Coronary artery (tissue), 2 donors: ENCODE measurements at regions not wholly inside any gene's neighbourhood (a gene's known extent, or its start where the extent isn't known, plus 50 kb on each side); places are given as distances from the start of the nearest gene placed in this dataset.

Experiments
- DNase-seq: peaks from one replicate; pipeline ENCODE4 v3.0.0-alpha.2; 2017; ENCODE audit warnings: low spot score
- H3K27ac ChIP-seq, 2 donors: fragments of 200-600 bp; sonication (generic); one replicate each; pipeline ENCODE4 v1.5.1; 2016 to 2019
- H3K4me3 ChIP-seq: fragments of 200-600 bp; sonication (generic); 2 replicates; pipeline ENCODE4 v1.5.1; 2016; ENCODE audit warnings: mild to moderate bottlenecking, moderate library complexity
- TF ChIP-seq, protein P1 (sequence below): fragments of 200-600 bp; sonication (generic); IDR thresholded peaks from one replicate; pipeline ENCODE4 v1.5.1; 2019; ENCODE audit warnings: antibody characterized with exemption

DNA sequence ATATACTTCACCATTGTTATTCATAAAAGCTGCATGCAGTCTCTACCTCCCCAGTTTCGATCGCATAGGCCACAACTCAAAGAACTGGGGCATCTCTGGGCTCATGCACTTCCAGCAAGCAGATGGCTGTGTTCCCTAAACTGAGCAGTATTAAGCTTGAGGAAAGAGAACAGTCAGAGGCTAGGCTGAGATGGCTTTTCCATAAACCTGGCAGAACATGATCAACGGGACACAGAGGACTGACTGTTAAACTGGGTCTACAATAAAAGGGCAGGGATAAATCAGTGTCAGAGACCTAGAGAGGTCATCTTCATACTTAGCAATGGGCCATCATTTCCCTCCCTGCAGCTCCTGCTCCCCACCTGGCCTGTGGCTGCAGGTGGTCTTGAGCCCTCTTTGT, 171.0 kb upstream of the NECTIN1 start:
- TF ChIP-seq, protein P1, sequence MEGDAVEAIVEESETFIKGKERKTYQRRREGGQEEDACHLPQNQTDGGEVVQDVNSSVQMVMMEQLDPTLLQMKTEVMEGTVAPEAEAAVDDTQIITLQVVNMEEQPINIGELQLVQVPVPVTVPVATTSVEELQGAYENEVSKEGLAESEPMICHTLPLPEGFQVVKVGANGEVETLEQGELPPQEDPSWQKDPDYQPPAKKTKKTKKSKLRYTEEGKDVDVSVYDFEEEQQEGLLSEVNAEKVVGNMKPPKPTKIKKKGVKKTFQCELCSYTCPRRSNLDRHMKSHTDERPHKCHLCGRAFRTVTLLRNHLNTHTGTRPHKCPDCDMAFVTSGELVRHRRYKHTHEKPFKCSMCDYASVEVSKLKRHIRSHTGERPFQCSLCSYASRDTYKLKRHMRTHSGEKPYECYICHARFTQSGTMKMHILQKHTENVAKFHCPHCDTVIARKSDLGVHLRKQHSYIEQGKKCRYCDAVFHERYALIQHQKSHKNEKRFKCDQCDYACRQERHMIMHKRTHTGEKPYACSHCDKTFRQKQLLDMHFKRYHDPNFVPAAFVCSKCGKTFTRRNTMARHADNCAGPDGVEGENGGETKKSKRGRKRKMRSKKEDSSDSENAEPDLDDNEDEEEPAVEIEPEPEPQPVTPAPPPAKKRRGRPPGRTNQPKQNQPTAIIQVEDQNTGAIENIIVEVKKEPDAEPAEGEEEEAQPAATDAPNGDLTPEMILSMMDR: no peak
- no peak for DNase-seq
- H3K27ac ChIP-seq: no peak overlapping the region
- no peak overlapping the region for H3K4me3 ChIP-seq

DNA sequence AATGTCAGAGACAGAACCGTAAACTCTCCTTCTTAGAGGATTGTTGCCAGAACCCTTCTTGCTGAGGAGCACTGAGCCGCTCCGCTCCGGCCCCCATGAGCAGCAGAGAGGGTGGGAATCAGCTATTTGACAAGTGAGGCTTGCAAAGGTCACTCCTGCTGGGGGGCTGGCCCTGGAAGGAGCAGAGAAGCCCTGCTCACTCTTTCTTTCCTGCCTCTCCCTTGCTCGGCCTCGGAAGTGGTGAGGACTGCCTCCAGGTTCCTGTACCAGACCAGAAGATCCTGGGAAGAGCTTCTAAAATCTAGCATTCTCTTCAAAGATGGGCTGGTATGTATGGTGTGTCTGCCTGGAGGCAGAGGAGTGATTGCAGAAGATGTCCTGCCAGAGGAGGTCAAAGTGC, 168.6 kb upstream of the NECTIN1 start:
- Histone ChIP-seq H3K27ac (no peak overlapping the region), H3K4me3 (no peak overlapping the region)
- no peak for DNase-seq
- TF ChIP-seq, protein P1: no peak

DNA sequence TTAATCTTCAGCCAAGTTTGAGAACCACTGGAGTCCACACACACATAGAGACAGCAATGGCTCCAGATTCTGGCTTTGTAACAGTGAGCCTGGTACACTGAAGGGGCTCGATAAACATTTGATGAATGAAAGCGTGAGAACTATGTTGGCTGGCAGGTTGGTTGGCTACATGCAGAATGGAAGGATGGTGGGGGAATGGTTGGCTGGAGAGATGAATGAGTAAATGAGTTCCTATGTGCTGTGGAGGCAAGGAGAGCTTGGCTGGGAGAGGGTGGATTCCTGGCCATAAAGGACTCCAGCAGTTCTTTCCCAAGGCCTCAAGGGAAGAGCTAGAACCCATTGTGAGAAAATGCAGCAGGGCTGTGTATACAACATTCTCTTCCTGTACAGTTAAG, 168.0 kb upstream of the NECTIN1 start:
- no peak overlapping the region for H3K27ac ChIP-seq
- TF ChIP-seq, protein P1: no peak
- no peak for DNase-seq
- no peak overlapping the region for H3K4me3 ChIP-seq

DNA sequence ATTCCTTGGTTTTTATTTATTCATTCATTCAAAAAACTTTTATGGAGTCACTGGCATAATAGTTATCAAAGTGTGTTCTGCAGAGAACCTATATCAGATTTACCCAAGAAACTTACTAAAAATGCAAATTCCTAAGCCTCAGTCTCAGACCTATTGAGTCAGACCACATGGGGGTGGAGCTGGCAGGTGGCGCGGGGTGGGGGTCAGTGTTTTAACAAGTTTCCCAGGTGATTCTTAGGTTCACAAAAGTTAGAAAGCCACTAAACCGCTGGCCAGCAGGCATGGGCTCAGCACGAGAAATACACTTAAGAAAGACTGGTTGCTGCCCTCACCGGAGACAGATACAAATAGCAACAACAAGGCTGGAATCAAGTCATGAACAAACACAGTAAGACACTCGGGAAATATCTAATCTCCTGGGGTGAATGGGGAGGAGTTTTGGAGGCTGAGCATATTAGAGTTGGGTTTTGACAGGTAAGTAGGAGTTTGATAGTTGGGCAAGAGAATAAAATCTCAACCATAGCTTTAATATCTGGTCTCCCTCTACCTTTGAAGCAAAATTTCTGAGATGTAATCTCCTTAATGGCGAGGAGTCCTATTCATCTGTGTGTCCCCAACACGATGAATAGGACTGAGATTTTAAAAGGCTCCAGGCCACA, 167.5 kb upstream of the NECTIN1 start:
- Histone ChIP-seq H3K27ac (no peak overlapping the region), H3K4me3 (no peak overlapping the region)
- DNase-seq: no peak
- TF ChIP-seq, protein P1: no peak

DNA sequence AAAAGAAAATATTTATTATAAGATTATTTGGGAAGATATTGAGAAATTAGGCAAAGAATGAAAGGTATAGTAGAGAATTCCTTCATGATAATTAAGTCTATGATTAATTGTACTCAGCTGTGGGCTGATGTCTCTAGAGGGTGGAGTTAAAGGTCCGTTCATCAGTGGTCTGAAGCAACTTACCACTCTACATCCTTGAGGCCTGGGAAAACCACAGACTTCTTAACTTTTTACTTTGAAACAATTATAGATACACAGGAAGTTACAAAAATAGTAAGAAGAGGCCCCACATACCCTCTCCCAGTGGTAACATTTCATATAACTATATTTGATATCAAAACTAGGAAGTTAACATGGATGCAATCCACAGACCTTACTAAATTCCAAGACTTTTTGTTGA, 167.0 kb upstream of the NECTIN1 start:
- TF ChIP-seq, protein P1: no peak
- H3K27ac ChIP-seq: no peak overlapping the region
- H3K4me3 ChIP-seq: no peak overlapping the region
- no peak for DNase-seq

DNA sequence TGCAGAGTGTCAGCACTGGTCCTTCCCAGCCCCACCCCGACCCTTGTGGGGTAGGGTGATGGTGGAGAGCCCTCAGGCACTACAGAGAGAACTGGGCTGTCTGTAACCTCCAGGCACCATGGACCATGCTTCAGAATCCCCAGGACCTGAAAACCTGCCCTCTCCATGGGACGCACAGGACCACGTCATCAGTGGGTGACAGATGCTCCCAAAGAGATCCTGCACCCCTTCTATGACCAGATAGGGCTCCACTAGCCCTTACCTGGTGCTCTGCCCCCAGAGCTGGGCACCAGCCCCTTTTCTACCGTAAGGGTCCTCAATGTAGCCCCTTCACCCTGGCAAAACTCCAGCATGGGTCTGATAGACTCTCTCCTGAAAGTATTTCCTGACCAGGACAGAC, 165.9 kb upstream of the NECTIN1 start:
- H3K4me3 ChIP-seq: no peak overlapping the region
- H3K27ac ChIP-seq: no peak overlapping the region
- no peak for DNase-seq
- TF ChIP-seq, protein P1: no peak

DNA sequence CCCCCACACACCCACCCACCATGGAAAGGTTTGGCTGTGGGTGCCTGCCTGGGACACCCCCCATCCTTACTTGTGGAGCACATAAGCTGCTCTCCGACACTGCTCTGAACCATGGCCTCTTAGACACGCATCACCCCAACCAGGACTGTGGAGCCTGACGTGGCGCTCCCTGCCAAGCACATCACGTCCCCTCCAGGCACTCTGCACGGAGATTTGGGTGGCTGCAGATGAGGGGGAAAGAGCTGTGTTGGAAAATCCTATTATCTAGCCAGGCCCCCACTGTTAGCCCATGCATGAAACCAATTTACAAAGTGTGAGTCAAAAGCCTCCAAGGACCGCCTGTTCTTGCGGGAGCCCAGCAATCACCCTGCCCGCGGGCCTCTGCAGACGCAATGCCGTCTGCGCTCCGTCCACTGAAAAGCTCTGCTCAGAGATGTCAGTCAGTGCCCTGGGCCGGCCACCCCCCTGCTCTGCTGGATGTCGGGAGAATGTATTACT, 163.4 kb upstream of the NECTIN1 start:
- TF ChIP-seq, protein P1: no peak
- Histone ChIP-seq H3K27ac (no peak overlapping the region), H3K4me3 (no peak overlapping the region)
- no peak for DNase-seq
